GM23338 (cell line): ENCODE measurements at regions not wholly inside any gene's neighbourhood (a gene's known extent, or its start where the extent isn't known, plus 50 kb on each side); places are given as distances from the start of the nearest gene placed in this dataset.

ENCODE experiments used
- CREB1 ChIP-seq: fragments of 250-450 bp; sonication (Bioruptor Pico); IDR thresholded peaks from 2 replicates; pipeline ENCODE4 v1.5.0; 2020; ENCODE audit warnings: low read depth, mild to moderate bottlenecking, moderate library complexity
- ETS1 ChIP-seq: IDR thresholded peaks from 2 replicates; pipeline ENCODE4 v1.6.1; 2016; ENCODE audit warnings: antibody characterized with exemption
- EZH2 ChIP-seq: fragments of 200-600 bp; sonication (generic); IDR thresholded peaks from one replicate; pipeline ENCODE4 v1.8.0; 2017; ENCODE audit warnings: antibody characterized with exemption, mild to moderate bottlenecking, low read depth; ENCODE audit not compliant: unreplicated experiment
- EZH2phosphoT487 ChIP-seq: fragments of 200-600 bp; sonication (generic); IDR thresholded peaks from one replicate; pipeline ENCODE4 v1.8.1; 2018; ENCODE audit warnings: antibody characterized with exemption; ENCODE audit not compliant: unreplicated experiment
- NANOG ChIP-seq: IDR thresholded peaks from 2 replicates; pipeline ENCODE4 v1.6.1; 2016; ENCODE audit warnings: antibody characterized with exemption, borderline replicate concordance
- POLR2AphosphoS5 ChIP-seq: IDR thresholded peaks from 2 replicates; pipeline ENCODE4 v1.6.1; 2016; ENCODE audit warnings: antibody characterized with exemption, low read depth
- STAT1 ChIP-seq: IDR thresholded peaks from one replicate; pipeline ENCODE4 v1.6.1; 2016; ENCODE audit warnings: antibody characterized with exemption; ENCODE audit not compliant: unreplicated experiment
- ZNF114 ChIP-seq: fragments of 250-450 bp; sonication (Bioruptor Pico); IDR thresholded peaks from 2 replicates; pipeline ENCODE4 v1.5.0; 2020; ENCODE audit warnings: mild to moderate bottlenecking, moderate library complexity
- ZNF331 ChIP-seq: fragments of 250-450 bp; sonication (Bioruptor Pico); IDR thresholded peaks from 2 replicates; pipeline ENCODE4 v1.5.0; 2020; ENCODE audit warnings: low read depth, mild to moderate bottlenecking, moderate library complexity
- TF ChIP-seq, protein P1 (sequence below), 2 experiments: fragments of 200-600 bp in 1 of 2; sonication (generic) in 1 of 2; conservative IDR thresholded peaks; 2 replicates each; pipeline versions ENCODE4 v1.5.1 to v1.6.1; 2016 to 2017; ENCODE audit warnings: antibody characterized with exemption in 2 of 2, low read depth in 2 of 2, mild to moderate bottlenecking in 2 of 2, moderate library complexity in 1 of 2
- TF ChIP-seq, protein P2 (sequence below): IDR thresholded peaks from one replicate; pipeline ENCODE4 v1.6.1; 2018; ENCODE audit warnings: antibody characterized with exemption; ENCODE audit not compliant: unreplicated experiment

GRCh38 chr5:21237461-21237860 is 1249.5 kb upstream of the CDH18 start:
- TF ChIP-seq, protein P1, sequence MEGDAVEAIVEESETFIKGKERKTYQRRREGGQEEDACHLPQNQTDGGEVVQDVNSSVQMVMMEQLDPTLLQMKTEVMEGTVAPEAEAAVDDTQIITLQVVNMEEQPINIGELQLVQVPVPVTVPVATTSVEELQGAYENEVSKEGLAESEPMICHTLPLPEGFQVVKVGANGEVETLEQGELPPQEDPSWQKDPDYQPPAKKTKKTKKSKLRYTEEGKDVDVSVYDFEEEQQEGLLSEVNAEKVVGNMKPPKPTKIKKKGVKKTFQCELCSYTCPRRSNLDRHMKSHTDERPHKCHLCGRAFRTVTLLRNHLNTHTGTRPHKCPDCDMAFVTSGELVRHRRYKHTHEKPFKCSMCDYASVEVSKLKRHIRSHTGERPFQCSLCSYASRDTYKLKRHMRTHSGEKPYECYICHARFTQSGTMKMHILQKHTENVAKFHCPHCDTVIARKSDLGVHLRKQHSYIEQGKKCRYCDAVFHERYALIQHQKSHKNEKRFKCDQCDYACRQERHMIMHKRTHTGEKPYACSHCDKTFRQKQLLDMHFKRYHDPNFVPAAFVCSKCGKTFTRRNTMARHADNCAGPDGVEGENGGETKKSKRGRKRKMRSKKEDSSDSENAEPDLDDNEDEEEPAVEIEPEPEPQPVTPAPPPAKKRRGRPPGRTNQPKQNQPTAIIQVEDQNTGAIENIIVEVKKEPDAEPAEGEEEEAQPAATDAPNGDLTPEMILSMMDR (conservative IDR thresholded peaks at IDR 0.05; ENCODE audit: low read depth in 2 of 2), result no peak
- TF ChIP-seq POLR2AphosphoS5, result no peak
- no peak for TF ChIP-seq NANOG
- no peak for TF ChIP-seq EZH2
- no peak for TF ChIP-seq CREB1
- no peak for TF ChIP-seq EZH2phosphoT487
- TF ChIP-seq ZNF114, result no peak
- TF ChIP-seq, protein P2, sequence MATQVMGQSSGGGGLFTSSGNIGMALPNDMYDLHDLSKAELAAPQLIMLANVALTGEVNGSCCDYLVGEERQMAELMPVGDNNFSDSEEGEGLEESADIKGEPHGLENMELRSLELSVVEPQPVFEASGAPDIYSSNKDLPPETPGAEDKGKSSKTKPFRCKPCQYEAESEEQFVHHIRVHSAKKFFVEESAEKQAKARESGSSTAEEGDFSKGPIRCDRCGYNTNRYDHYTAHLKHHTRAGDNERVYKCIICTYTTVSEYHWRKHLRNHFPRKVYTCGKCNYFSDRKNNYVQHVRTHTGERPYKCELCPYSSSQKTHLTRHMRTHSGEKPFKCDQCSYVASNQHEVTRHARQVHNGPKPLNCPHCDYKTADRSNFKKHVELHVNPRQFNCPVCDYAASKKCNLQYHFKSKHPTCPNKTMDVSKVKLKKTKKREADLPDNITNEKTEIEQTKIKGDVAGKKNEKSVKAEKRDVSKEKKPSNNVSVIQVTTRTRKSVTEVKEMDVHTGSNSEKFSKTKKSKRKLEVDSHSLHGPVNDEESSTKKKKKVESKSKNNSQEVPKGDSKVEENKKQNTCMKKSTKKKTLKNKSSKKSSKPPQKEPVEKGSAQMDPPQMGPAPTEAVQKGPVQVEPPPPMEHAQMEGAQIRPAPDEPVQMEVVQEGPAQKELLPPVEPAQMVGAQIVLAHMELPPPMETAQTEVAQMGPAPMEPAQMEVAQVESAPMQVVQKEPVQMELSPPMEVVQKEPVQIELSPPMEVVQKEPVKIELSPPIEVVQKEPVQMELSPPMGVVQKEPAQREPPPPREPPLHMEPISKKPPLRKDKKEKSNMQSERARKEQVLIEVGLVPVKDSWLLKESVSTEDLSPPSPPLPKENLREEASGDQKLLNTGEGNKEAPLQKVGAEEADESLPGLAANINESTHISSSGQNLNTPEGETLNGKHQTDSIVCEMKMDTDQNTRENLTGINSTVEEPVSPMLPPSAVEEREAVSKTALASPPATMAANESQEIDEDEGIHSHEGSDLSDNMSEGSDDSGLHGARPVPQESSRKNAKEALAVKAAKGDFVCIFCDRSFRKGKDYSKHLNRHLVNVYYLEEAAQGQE, result no peak
- TF ChIP-seq ETS1, result no peak
- TF ChIP-seq ZNF331 (CRISPR knock-in tag), result no peak
- TF ChIP-seq STAT1, result no peak
